Heart left ventricle (tissue), 13 donors: ENCODE measurements at regions not wholly inside any gene's neighbourhood (a gene's known extent, or its start where the extent isn't known, plus 50 kb on each side); places are given as distances from the start of the nearest gene placed in this dataset.

ENCODE experiments used
- POLR2A ChIP-seq, 2 donors: fragments of 450-650 bp; IDR thresholded peaks; one replicate each; pipeline ENCODE4 v1.6.1; 2017; ENCODE audit warnings: antibody characterized with exemption in 2 of 2, mild to moderate bottlenecking in 2 of 2, moderate library complexity in 2 of 2
- TF ChIP-seq, protein P1 (sequence below), 12 donors: fragments of 200-600 bp; sonication (generic) in 4 of 12; IDR thresholded peaks; one replicate each; pipeline versions ENCODE4 v1.5.0 to v1.8.0; 2018 to 2022; ENCODE audit warnings: antibody characterized with exemption in 12 of 12, mild to moderate bottlenecking in 5 of 12
- donor health status: ischemic (EF 13 %, LVEDD 7.1; RV severe dilation, severe dysfunction).
- donor health status: DM: no; HTN: yes; CAD: no.
- donor health status: DM: no; HTN: no; CAD: no.
- donor health status: ischemic (EF 25% LVEDD 6.9; RV normal size, moderate dysfunction).
- donor health status: ischemic (EF 25% LVEDD 5.7; RV mildly dilated, moderate dysfunction).
- donor health status: ischemic (EF 35%, LVEDD 5.7; RV mildly dilated, moderate dysfunction).
- donor health status: nonischemic (EF 11% LVEDD 7.7; RV severe dilation, severe dysfunction).
- donor health status: DM: yes; HTN: yes; CAD: no.
- donor health status: PGD.
- donor health status: ischemic (EF 29% LVEDD 5.4; RV normal size, mild dysfunction).
- donor health status: nonischemic (EF 23%, LVEDD 6.1; RV moderate dilation, normal function).

- TF ChIP-seq POLR2A (IDR thresholded peaks at IDR 0.05): no peak
- TF ChIP-seq, protein P1, sequence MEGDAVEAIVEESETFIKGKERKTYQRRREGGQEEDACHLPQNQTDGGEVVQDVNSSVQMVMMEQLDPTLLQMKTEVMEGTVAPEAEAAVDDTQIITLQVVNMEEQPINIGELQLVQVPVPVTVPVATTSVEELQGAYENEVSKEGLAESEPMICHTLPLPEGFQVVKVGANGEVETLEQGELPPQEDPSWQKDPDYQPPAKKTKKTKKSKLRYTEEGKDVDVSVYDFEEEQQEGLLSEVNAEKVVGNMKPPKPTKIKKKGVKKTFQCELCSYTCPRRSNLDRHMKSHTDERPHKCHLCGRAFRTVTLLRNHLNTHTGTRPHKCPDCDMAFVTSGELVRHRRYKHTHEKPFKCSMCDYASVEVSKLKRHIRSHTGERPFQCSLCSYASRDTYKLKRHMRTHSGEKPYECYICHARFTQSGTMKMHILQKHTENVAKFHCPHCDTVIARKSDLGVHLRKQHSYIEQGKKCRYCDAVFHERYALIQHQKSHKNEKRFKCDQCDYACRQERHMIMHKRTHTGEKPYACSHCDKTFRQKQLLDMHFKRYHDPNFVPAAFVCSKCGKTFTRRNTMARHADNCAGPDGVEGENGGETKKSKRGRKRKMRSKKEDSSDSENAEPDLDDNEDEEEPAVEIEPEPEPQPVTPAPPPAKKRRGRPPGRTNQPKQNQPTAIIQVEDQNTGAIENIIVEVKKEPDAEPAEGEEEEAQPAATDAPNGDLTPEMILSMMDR (IDR thresholded peaks at IDR 0.05): no peak
Observed at GRCh38 chr7:142334806-142335205, 76.9 kb upstream of the PRSS58 start.
